ENCODE measurements at regions not wholly inside any gene's neighbourhood (a gene's known extent, or its start where the extent isn't known, plus 50 kb on each side); places are given as distances from the start of the nearest gene placed in this dataset.

DNA sequence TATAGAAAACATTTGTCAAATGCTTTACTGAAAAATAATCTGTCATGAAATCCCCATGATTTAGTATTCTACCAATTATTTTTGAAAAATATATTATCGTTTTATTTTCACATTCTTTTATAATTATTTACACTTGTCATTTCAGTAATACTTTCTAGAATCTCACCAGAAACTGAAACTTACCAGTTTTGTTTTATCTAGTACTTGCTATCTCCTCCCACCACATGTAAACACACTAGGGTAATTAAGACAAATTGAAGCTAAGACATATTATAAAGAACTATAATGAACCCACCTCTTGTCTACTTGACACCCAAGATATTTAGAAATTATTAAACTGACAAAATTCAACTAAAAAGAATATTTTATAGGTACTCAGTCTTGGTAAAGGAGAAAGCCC, 51.5 kb upstream of the GRM3 start:
- Histone ChIP-seq H3K4me3 (replicated peaks; ENCODE audit: insufficient read depth, low read length) (no peak overlapping the region), H3K27me3 (ENCODE audit: insufficient read depth, poor library complexity, severe bottlenecking) (no peaks in the 10 kb centered on the region), H3K27ac (replicated peaks) (no peak overlapping the region)
- no peak for DNase-seq (ENCODE audit: low read depth in 1 of 2, low spot score in 1 of 2)
- no peak for TF ChIP-seq GABPA (IDR thresholded peaks at IDR 0.05; ENCODE audit: low read depth)
- TF ChIP-seq, protein P1, sequence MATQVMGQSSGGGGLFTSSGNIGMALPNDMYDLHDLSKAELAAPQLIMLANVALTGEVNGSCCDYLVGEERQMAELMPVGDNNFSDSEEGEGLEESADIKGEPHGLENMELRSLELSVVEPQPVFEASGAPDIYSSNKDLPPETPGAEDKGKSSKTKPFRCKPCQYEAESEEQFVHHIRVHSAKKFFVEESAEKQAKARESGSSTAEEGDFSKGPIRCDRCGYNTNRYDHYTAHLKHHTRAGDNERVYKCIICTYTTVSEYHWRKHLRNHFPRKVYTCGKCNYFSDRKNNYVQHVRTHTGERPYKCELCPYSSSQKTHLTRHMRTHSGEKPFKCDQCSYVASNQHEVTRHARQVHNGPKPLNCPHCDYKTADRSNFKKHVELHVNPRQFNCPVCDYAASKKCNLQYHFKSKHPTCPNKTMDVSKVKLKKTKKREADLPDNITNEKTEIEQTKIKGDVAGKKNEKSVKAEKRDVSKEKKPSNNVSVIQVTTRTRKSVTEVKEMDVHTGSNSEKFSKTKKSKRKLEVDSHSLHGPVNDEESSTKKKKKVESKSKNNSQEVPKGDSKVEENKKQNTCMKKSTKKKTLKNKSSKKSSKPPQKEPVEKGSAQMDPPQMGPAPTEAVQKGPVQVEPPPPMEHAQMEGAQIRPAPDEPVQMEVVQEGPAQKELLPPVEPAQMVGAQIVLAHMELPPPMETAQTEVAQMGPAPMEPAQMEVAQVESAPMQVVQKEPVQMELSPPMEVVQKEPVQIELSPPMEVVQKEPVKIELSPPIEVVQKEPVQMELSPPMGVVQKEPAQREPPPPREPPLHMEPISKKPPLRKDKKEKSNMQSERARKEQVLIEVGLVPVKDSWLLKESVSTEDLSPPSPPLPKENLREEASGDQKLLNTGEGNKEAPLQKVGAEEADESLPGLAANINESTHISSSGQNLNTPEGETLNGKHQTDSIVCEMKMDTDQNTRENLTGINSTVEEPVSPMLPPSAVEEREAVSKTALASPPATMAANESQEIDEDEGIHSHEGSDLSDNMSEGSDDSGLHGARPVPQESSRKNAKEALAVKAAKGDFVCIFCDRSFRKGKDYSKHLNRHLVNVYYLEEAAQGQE (IDR thresholded peaks at IDR 0.05; ENCODE audit: insufficient replicate concordance, low read depth): no peak
- TF ChIP-seq, protein P2, sequence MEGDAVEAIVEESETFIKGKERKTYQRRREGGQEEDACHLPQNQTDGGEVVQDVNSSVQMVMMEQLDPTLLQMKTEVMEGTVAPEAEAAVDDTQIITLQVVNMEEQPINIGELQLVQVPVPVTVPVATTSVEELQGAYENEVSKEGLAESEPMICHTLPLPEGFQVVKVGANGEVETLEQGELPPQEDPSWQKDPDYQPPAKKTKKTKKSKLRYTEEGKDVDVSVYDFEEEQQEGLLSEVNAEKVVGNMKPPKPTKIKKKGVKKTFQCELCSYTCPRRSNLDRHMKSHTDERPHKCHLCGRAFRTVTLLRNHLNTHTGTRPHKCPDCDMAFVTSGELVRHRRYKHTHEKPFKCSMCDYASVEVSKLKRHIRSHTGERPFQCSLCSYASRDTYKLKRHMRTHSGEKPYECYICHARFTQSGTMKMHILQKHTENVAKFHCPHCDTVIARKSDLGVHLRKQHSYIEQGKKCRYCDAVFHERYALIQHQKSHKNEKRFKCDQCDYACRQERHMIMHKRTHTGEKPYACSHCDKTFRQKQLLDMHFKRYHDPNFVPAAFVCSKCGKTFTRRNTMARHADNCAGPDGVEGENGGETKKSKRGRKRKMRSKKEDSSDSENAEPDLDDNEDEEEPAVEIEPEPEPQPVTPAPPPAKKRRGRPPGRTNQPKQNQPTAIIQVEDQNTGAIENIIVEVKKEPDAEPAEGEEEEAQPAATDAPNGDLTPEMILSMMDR (IDR thresholded peaks at IDR 0.05; ENCODE audit: insufficient read depth, low read length): no peak
- TF ChIP-seq SPI1 (IDR thresholded peaks at IDR 0.05; ENCODE audit: borderline replicate concordance, low read depth): no peak
- no peak for TF ChIP-seq POLR2AphosphoS5 (IDR thresholded peaks at IDR 0.05; ENCODE audit: low read depth)

DNA sequence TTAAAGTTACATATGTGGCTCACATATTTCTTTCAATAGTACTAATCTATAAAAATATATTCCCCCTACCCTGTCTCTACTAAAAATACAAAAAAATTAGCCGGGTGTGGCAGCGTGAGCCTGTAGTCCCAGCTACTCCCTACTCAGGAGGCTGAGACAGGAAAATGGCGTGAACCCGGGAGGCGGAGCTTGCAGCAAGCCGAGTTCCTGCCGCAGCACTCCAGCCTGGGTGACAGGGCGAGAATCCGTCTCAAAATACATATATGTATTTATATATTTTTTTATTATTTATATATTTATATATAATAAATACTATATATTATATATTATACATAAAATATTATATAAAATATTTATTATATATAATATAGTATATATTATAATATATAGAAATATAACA, 69.7 kb upstream of the GRM3 start:
- no peak for DNase-seq (ENCODE audit: low read depth in 1 of 2, low spot score in 1 of 2)
- H3K4me3 ChIP-seq (replicated peaks; ENCODE audit: insufficient read depth, low read length): no peak overlapping the region
- H3K27ac ChIP-seq (replicated peaks): no peak overlapping the region
- H3K27me3 ChIP-seq (ENCODE audit: insufficient read depth, poor library complexity, severe bottlenecking): no peaks in the 10 kb centered on the region
- TF ChIP-seq, protein P2 (IDR thresholded peaks at IDR 0.05; ENCODE audit: insufficient read depth, low read length): no peak
- TF ChIP-seq, protein P1 (IDR thresholded peaks at IDR 0.05; ENCODE audit: insufficient replicate concordance, low read depth): no peak
- no peak for TF ChIP-seq GABPA (IDR thresholded peaks at IDR 0.05; ENCODE audit: low read depth)
- no peak for TF ChIP-seq SPI1 (IDR thresholded peaks at IDR 0.05; ENCODE audit: borderline replicate concordance, low read depth)
- no peak for TF ChIP-seq POLR2AphosphoS5 (IDR thresholded peaks at IDR 0.05; ENCODE audit: low read depth)

DNA sequence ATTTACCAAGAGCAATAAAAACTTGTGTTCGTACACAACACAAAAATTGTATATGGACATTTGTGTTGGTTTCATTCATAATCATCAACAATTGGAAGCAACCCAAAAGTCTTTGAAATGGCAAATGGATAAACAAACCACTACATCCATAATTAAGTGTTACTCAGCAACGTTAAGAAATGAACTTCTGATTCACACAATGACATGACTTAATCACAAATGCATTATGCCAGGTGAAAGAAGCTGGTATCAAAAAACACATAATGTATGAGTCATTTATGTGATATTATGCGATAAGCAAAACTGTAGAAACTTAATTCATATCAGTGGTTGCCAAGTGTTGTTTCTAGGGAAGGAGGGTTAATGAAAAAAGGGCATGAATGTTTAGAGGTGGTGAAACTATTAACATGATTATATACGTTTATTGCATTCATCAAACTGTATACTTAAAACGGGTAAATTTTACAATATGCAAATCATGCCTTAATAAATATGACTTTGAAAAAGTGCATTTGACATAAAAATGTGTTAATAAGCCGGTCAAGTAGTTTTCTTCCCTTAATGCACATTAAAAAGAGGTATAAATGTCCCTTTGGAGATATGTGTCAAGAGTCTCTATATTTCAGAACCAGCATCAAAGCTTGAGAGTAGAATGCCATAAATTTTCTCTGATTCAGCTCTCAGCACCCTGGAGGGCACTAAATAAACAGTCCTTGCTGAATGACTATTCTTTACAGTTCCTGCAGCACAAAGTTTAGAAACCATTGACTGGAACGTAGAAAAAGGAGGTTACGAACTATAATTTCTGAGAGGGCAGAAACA, 84.8 kb upstream of the GRM3 start:
- no peak for TF ChIP-seq GABPA (IDR thresholded peaks at IDR 0.05; ENCODE audit: low read depth)
- TF ChIP-seq, protein P1 (IDR thresholded peaks at IDR 0.05; ENCODE audit: insufficient replicate concordance, low read depth): no peak
- TF ChIP-seq, protein P2 (IDR thresholded peaks at IDR 0.05; ENCODE audit: insufficient read depth, low read length): no peak
- TF ChIP-seq SPI1 (IDR thresholded peaks at IDR 0.05; ENCODE audit: borderline replicate concordance, low read depth): no peak
- TF ChIP-seq POLR2AphosphoS5 (IDR thresholded peaks at IDR 0.05; ENCODE audit: low read depth): no peak
- H3K27me3 ChIP-seq (ENCODE audit: insufficient read depth, poor library complexity, severe bottlenecking): no peaks in the 10 kb centered on the region
- H3K27ac ChIP-seq (replicated peaks): no peak overlapping the region
- no peak overlapping the region for H3K4me3 ChIP-seq (replicated peaks; ENCODE audit: insufficient read depth, low read length)
- DNase-seq (ENCODE audit: low read depth in 1 of 2, low spot score in 1 of 2): no peak

Measured in HL-60 (cell line).